Hepatocyte (in vitro differentiated cells): ENCODE measurements at regions not wholly inside any gene's neighbourhood (a gene's known extent, or its start where the extent isn't known, plus 50 kb on each side); places are given as distances from the start of the nearest gene placed in this dataset.

Experiments
- EZH2 ChIP-seq: fragments of 200-600 bp; sonication (generic); IDR thresholded peaks from 2 replicates; pipeline ENCODE4 v1.6.1; 2016; ENCODE audit warnings: antibody characterized with exemption, mild to moderate bottlenecking, borderline replicate concordance
- TF ChIP-seq, protein P1 (sequence below): fragments of 200-600 bp; sonication (generic); IDR thresholded peaks from 2 replicates; pipeline ENCODE4 v1.5.1; 2016; ENCODE audit warnings: antibody characterized with exemption, mild to moderate bottlenecking; ENCODE audit not compliant: poor library complexity

DNA sequence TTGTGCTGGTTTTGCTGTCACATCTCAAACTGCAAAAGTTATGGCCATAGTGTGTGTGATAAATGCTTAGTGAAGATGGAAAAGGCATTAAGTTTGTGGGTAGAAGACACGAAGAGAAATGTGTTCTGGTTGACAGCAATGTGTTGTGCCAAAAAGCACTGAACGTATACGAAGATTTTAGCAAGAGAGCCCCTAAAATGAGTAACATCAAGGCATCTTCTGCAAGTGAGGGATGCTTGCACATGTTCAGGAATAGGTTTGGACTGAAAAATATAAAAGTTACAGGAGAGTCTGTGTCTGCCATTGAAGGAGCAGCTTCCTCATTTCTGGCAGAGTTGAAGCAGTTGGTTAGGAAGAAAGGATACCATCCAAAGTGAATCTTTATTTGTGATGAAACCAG, 167.1 kb downstream of the ADAMTS15 start:
- TF ChIP-seq, protein P1, sequence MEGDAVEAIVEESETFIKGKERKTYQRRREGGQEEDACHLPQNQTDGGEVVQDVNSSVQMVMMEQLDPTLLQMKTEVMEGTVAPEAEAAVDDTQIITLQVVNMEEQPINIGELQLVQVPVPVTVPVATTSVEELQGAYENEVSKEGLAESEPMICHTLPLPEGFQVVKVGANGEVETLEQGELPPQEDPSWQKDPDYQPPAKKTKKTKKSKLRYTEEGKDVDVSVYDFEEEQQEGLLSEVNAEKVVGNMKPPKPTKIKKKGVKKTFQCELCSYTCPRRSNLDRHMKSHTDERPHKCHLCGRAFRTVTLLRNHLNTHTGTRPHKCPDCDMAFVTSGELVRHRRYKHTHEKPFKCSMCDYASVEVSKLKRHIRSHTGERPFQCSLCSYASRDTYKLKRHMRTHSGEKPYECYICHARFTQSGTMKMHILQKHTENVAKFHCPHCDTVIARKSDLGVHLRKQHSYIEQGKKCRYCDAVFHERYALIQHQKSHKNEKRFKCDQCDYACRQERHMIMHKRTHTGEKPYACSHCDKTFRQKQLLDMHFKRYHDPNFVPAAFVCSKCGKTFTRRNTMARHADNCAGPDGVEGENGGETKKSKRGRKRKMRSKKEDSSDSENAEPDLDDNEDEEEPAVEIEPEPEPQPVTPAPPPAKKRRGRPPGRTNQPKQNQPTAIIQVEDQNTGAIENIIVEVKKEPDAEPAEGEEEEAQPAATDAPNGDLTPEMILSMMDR, result no peak
- TF ChIP-seq EZH2, result no peak
